ENCODE measurements at regions not wholly inside any gene's neighbourhood (a gene's known extent, or its start where the extent isn't known, plus 50 kb on each side); places are given as distances from the start of the nearest gene placed in this dataset.

DNA sequence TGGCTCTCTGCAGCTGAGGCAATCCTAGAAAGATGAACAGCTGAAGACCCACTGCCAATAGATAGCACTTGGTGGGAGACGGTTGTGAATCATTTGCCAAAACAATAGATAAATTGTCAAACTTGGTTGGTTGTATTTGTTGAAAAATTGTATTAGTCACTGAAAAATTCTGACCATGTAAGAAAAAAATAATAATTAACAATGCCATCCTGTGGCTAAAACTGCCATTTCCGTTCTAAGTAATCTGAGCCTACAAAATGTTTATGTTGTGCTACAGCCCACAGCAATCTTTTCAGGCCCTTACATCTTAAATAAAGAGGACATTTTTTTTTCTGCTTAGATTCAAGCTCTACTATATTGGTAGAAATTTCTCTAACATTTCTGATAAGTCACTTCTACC lies 103.2 kb upstream of the ANO3 start:
- no peaks in the 10 kb centered on the region for H3K9me3 ChIP-seq
- H3K4me1 ChIP-seq, result peaks cover 0 to 19% (median 2%) of the 10 kb centered on the region in 4 donors
- intact Hi-C loops (cut with DNase I; ENCODE audit: low total_unique reads), result loop anchor here (5.0 kb wide), 1 partner anchor 246 kb away; no protein-coding TSS in a partner anchor
- no peak overlapping the region for H3K4me3 ChIP-seq
- H3K27ac ChIP-seq, result peak overlapping the region; percentile 35 to 65
- no peaks in the 10 kb centered on the region for H3K36me3 ChIP-seq
- DNase-seq, result no peak
- H3K27me3 ChIP-seq, result no peaks in the 10 kb centered on the region
- TF ChIP-seq, protein P1, sequence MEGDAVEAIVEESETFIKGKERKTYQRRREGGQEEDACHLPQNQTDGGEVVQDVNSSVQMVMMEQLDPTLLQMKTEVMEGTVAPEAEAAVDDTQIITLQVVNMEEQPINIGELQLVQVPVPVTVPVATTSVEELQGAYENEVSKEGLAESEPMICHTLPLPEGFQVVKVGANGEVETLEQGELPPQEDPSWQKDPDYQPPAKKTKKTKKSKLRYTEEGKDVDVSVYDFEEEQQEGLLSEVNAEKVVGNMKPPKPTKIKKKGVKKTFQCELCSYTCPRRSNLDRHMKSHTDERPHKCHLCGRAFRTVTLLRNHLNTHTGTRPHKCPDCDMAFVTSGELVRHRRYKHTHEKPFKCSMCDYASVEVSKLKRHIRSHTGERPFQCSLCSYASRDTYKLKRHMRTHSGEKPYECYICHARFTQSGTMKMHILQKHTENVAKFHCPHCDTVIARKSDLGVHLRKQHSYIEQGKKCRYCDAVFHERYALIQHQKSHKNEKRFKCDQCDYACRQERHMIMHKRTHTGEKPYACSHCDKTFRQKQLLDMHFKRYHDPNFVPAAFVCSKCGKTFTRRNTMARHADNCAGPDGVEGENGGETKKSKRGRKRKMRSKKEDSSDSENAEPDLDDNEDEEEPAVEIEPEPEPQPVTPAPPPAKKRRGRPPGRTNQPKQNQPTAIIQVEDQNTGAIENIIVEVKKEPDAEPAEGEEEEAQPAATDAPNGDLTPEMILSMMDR (IDR thresholded peaks at IDR 0.05), result no peak

DNA sequence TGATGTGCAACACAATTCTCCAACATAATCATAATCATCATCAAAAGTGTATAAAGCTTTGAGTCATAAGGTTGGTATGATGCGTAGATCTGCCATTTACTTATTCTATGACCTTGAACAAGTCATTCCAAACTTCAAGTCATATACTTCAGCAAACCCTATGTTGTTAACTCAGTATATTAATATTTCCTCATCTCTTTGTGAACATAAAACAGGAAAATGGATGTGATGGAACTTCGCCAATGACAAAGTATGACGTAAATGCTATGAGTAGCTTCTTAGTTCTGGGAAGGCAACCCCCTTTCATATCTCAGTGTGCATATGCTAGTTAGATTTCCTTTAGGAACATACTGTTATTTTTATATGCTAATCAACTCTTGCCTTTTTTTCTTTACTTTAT lies 102.7 kb upstream of the ANO3 start:
- Histone ChIP-seq H3K4me3 (no peak overlapping the region), H3K4me1 (peaks cover 0 to 19% (median 2%) of the 10 kb centered on the region in 4 donors), H3K27ac (no peak overlapping the region), H3K36me3 (no peaks in the 10 kb centered on the region), H3K27me3 (no peaks in the 10 kb centered on the region), H3K9me3 (no peaks in the 10 kb centered on the region)
- intact Hi-C loops (cut with DNase I; ENCODE audit: low total_unique reads), result loop anchor here (5.0 kb wide), 1 partner anchor 247 kb away; no protein-coding TSS in a partner anchor
- DNase-seq, result no peak
- TF ChIP-seq, protein P1 (IDR thresholded peaks at IDR 0.05), result no peak

DNA sequence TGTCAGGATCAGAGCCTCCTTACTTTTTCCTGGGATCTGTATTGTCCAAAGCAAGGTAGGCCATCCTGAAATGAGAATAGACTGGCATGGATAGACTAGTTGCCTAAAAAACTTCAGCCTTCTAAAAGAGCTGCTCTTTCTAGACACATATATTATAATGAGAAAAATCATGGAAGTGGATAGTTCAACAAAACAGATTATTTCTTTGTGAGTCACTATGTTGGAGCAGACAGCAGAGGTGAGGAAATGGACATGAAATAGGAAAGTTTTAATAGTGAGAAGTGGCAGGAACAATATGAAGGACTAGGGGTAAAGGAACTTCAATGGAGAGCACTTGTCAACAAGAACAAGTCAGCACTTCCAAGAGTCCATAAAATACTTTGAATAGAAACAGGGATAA lies 101.9 kb upstream of the ANO3 start:
- H3K4me3 ChIP-seq, result no peak overlapping the region
- no peaks in the 10 kb centered on the region for H3K36me3 ChIP-seq
- peaks cover 0 to 19% (median 2%) of the 10 kb centered on the region in 4 donors for H3K4me1 ChIP-seq
- TF ChIP-seq, protein P1 (IDR thresholded peaks at IDR 0.05), result no peak
- H3K27ac ChIP-seq, result no peak overlapping the region
- intact Hi-C loops (cut with DNase I; ENCODE audit: low total_unique reads), result loop anchor here (5.0 kb wide), 1 partner anchor 248 kb away; no protein-coding TSS in a partner anchor
- no peaks in the 10 kb centered on the region for H3K27me3 ChIP-seq
- DNase-seq, result no peak
- no peaks in the 10 kb centered on the region for H3K9me3 ChIP-seq

DNA sequence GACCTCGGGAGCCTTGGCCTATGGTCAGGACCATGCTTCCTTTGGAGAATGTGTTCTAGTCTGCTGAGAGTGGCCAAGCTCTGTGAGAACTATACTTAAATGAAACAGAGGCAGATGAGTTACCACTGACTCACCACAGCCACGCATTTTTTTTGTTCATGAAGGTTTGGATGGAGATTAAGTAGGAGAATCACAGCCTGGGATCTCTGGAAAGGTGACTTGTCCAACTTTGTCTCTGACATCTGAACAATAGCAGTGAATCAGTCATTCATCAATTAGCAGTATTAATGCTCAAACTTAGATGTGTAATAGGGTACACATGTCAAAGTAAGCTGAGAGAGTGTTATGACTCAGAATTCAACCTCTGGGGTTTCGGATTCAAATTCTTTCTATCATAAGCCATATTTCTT lies 100.7 kb upstream of the ANO3 start:
- TF ChIP-seq, protein P1 (IDR thresholded peaks at IDR 0.05), result no peak

DNA sequence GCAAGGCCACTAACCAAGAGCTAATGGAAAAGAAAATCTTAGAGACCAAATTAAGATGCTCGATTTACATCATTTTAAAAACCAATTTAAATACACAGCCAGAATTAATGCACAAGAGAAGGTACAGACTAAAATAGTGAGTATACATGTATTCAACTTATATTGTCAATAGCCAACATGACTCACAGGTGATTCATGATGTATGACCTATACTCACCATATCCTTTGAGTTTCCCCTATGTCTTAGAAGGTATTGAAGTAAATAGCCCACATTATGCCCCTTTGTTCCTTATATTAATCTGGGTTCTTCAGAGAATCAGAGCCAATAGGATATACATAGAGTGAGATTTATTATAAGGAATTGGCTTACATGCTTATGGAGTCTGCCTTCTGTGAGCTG lies 97.5 kb upstream of the ANO3 start:
- H3K27ac ChIP-seq, result no peak overlapping the region
- H3K9me3 ChIP-seq, result no peaks in the 10 kb centered on the region
- H3K4me3 ChIP-seq, result no peak overlapping the region
- TF ChIP-seq, protein P1 (IDR thresholded peaks at IDR 0.05), result no peak
- no peaks in the 10 kb centered on the region for H3K36me3 ChIP-seq
- no peak for DNase-seq
- no peaks in the 10 kb centered on the region for H3K27me3 ChIP-seq
- intact Hi-C loops (cut with DNase I; ENCODE audit: low total_unique reads), result no loop called here
- no peaks in the 10 kb centered on the region for H3K4me1 ChIP-seq

More for the DNA sequence above, 100.7 kb upstream of the ANO3 start:
- H3K9me3 ChIP-seq, result no peaks in the 10 kb centered on the region
- peaks cover 0 to 19% (median 2%) of the 10 kb centered on the region in 4 donors for H3K4me1 ChIP-seq
- intact Hi-C loops (cut with DNase I; ENCODE audit: low total_unique reads), result no loop called here
- H3K36me3 ChIP-seq, result no peaks in the 10 kb centered on the region
- H3K27me3 ChIP-seq, result no peaks in the 10 kb centered on the region
- no peak overlapping the region for H3K4me3 ChIP-seq
- DNase-seq, result no peak
- no peak overlapping the region for H3K27ac ChIP-seq

DNA sequence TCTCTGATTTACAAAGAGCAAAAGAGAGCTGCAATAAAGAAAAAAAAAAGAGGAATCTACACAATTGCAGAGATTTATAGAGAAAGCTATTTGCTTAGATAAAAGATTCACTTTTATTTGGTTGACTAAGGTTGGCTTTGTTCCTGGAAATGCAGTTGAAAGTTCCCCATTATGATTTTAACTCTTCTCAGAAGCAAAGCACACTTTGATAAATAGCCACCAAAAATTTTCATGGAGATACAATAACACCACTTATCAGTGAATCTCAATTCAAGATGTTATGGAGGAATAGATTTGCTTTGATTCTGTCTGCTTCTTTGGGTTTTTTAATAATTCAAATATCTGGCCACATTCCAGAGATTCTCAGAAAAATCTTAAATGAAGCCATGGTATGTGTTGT lies 88.5 kb upstream of the ANO3 start:
- H3K4me3 ChIP-seq, result no peak overlapping the region
- peak overlapping the region; percentile 48 to 50 for H3K27ac ChIP-seq
- peaks cover 0 to 10% (median 0%) of the 10 kb centered on the region in 4 donors for H3K4me1 ChIP-seq
- DNase-seq, result no peak
- no peaks in the 10 kb centered on the region for H3K36me3 ChIP-seq
- intact Hi-C loops (cut with DNase I; ENCODE audit: low total_unique reads), result no loop called here
- TF ChIP-seq, protein P1 (IDR thresholded peaks at IDR 0.05), result no peak
- H3K9me3 ChIP-seq, result no peaks in the 10 kb centered on the region
- no peaks in the 10 kb centered on the region for H3K27me3 ChIP-seq
